Keratinocyte (primary cell): ENCODE measurements at regions not wholly inside any gene's neighbourhood (a gene's known extent, or its start where the extent isn't known, plus 50 kb on each side); places are given as distances from the start of the nearest gene placed in this dataset.
"Not testable (repeated sequence)": the region's sequence is repeated elsewhere in the genome, so short reads cannot be mapped to it uniquely, and the experiment has no call there.

Experiments
- CTCF ChIP-seq, 3 experiments: IDR thresholded peaks in 1 of 3; conservative IDR thresholded peaks in 1 of 3; optimal IDR thresholded peaks in 1 of 3; 2 replicates in 2 of 3; 3 replicates in 1 of 3; pipeline versions ENCODE3 to v1.5.1; 2011; ENCODE audit warnings: low read length in 3 of 3, mild to moderate bottlenecking in 3 of 3, moderate library complexity in 2 of 3, control low read depth in 1 of 3, inconsistent platforms in 1 of 3; ENCODE audit not compliant: insufficient read depth in 2 of 3; ENCODE audit errors: extremely low read depth in 1 of 3
- EZH2 ChIP-seq: IDR thresholded peaks from one replicate; pipeline ENCODE4 v1.6.1; 2012; ENCODE audit warnings: inconsistent platforms, mild to moderate bottlenecking, low read length, moderate library complexity

- not testable (repeated sequence) for TF ChIP-seq CTCF (optimal IDR thresholded peaks at IDR 0.05 in 1 of 3, IDR thresholded peaks at IDR 0.05 in 1 of 3, conservative IDR thresholded peaks at IDR 0.05 in 1 of 3; ENCODE audit: extremely low read depth in 1 of 3, insufficient read depth in 2 of 3, low read length in 3 of 3); EZH2
Measured at GRCh38 chr22:25500671-25501070, 63.8 kb upstream of the GRK3 start.
